Tibial nerve (tissue), 4 donors: ENCODE measurements at regions not wholly inside any gene's neighbourhood (a gene's known extent, or its start where the extent isn't known, plus 50 kb on each side); places are given as distances from the start of the nearest gene placed in this dataset.

Source experiments
- DNase-seq, 2 donors: peaks; one replicate each; pipeline ENCODE4 v3.0.0-alpha.2; 2019; ENCODE audit warnings: low spot score in 2 of 2
- H3K27ac ChIP-seq, 4 donors: fragments of 200-600 bp; sonication (generic) in 3 of 4; one replicate each; pipeline ENCODE4 v1.5.1; 2017 to 2019; ENCODE audit warnings: mild to moderate bottlenecking in 1 of 4
- H3K27me3 ChIP-seq, 2 donors: fragments of 200-600 bp; sonication (generic) in 1 of 2; one replicate each; pipeline versions ENCODE4 v1.5.1 to v1.6.0; 2017 to 2019
- H3K36me3 ChIP-seq, 3 donors: fragments of 200-600 bp; sonication (generic); one replicate each; pipeline ENCODE4 v1.5.1; 2018 to 2019
- H3K4me1 ChIP-seq, 4 donors: fragments of 200-600 bp; sonication (generic) in 3 of 4; one replicate each; pipeline ENCODE4 v1.5.1; 2017 to 2019
- H3K4me3 ChIP-seq, 4 donors: fragments of 200-600 bp; sonication (generic) in 3 of 4; one replicate each; pipeline ENCODE4 v1.5.1; 2017 to 2019; ENCODE audit warnings: mild to moderate bottlenecking in 1 of 4, moderate library complexity in 1 of 4
- H3K9me3 ChIP-seq, 4 donors: fragments of 200-600 bp; sonication (generic) in 3 of 4; one replicate each; pipeline ENCODE4 v1.5.1; 2017 to 2019
- EP300 ChIP-seq, 2 donors: sonication (generic); formaldehyde crosslinking; IDR thresholded peaks; one replicate each; pipeline ENCODE4 v1.6.1; 2017; ENCODE audit warnings: antibody characterized with exemption in 2 of 2, mild to moderate bottlenecking in 1 of 2
- POLR2A ChIP-seq, 2 donors: fragments of 450-650 bp; IDR thresholded peaks; one replicate each; pipeline ENCODE4 v1.6.1; 2017; ENCODE audit warnings: antibody characterized with exemption in 2 of 2, mild to moderate bottlenecking in 2 of 2, moderate library complexity in 2 of 2
- WGBS, 2 donors: methylation state at CpG; one replicate each; pipeline ENCODE4 v1.1.5; 2018; 5-methylcytosine and 5-hydroxymethylcytosine counted together
- TF ChIP-seq, protein P1 (sequence below), 5 experiments: fragments of 200-600 bp in 3 of 5; fragments of 450-650 bp in 2 of 5; sonication (generic) in 3 of 5; IDR thresholded peaks; one replicate each; pipeline ENCODE4 v1.5.1; 2016 to 2019; ENCODE audit warnings: antibody characterized with exemption in 5 of 5, mild to moderate bottlenecking in 3 of 5, moderate library complexity in 2 of 5

DNA sequence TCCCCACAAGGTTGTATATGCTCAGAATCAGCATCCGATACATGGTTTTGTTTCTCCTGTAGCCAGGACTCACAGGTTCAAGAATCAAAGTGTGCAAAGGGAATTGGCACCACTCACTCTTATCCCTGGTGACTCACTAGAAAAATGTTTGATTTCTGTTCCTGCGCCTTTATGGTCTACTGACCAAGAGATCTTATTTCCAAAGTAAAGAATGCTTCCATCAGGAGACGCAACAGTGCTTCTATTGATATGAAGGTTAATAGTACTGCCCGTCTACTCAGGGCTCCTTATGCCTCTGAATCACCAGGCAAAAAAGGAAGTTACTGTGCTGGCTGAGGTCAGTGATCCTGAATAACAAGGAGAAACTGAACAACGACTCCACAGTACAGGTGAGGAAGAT lies 1392.0 kb upstream of the PRMT6 start:
- WGBS, 2 donors, result 51 to 59% methylated on average over 5 of the region's 5 CpGs
- TF ChIP-seq POLR2A (IDR thresholded peaks at IDR 0.05) (no peak), EP300 (IDR thresholded peaks at IDR 0.05) (no peak)
- TF ChIP-seq, protein P1, sequence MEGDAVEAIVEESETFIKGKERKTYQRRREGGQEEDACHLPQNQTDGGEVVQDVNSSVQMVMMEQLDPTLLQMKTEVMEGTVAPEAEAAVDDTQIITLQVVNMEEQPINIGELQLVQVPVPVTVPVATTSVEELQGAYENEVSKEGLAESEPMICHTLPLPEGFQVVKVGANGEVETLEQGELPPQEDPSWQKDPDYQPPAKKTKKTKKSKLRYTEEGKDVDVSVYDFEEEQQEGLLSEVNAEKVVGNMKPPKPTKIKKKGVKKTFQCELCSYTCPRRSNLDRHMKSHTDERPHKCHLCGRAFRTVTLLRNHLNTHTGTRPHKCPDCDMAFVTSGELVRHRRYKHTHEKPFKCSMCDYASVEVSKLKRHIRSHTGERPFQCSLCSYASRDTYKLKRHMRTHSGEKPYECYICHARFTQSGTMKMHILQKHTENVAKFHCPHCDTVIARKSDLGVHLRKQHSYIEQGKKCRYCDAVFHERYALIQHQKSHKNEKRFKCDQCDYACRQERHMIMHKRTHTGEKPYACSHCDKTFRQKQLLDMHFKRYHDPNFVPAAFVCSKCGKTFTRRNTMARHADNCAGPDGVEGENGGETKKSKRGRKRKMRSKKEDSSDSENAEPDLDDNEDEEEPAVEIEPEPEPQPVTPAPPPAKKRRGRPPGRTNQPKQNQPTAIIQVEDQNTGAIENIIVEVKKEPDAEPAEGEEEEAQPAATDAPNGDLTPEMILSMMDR (IDR thresholded peaks at IDR 0.05), result no peak

DNA sequence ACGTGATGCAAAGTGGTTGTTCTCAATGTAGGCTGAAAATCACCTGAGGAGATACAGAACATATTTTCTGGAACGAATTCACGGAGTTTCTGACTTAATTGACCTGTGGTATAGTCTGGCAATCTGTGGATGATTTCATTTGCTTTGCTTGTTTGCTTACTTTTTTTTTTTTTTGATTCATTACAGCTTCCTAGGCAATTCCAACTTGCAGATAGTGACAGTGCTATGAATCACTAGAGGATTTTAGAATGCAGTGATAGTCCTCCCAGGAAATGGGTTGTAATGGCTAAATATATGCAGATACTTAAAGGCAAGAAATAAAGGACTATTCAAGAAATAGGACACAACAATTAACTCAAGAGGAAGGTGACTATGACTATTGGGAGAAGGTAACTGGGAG lies 1378.1 kb upstream of the PRMT6 start:
- no peak for DNase-seq
- no peaks in the 10 kb centered on the region for H3K36me3 ChIP-seq
- WGBS, 2 donors, result 65 to 67% methylated on average over 3 of the region's 3 CpGs
- no peaks in the 10 kb centered on the region for H3K4me1 ChIP-seq
- no peaks in the 10 kb centered on the region for H3K9me3 ChIP-seq
- TF ChIP-seq EP300 (IDR thresholded peaks at IDR 0.05), result no peak
- TF ChIP-seq, protein P1 (IDR thresholded peaks at IDR 0.05), result no peak
- no peak for TF ChIP-seq POLR2A (IDR thresholded peaks at IDR 0.05)
- H3K27me3 ChIP-seq, result no peaks in the 10 kb centered on the region
- H3K4me3 ChIP-seq, result no peak overlapping the region
- no peak overlapping the region for H3K27ac ChIP-seq

More for the DNA sequence above, 1392.0 kb upstream of the PRMT6 start:
- no peak for DNase-seq
- Histone ChIP-seq H3K9me3 (no peaks in the 10 kb centered on the region), H3K27ac (no peak overlapping the region), H3K4me1 (no peaks in the 10 kb centered on the region), H3K4me3 (no peak overlapping the region), H3K27me3 (no peaks in the 10 kb centered on the region), H3K36me3 (no peaks in the 10 kb centered on the region)

DNA sequence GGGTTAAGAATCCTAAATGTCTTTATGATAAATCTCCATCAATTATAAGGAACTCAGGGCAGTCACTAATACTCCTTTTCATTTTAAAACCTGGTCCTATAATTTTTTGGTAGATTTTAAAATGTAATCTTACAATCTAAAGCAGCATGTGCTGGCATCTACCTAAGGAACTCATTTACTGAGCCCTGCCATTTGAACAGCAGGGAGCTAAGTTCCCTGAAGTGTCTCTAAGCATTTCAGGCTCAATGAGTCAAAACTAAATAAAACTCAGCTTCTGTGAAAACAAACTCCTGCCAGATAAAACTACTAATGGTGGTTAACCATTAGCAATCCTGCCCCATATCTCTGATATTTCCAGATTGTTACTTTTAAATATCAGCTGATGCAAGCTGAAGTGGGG lies 1371.8 kb upstream of the PRMT6 start:
- Histone ChIP-seq H3K27me3 (no peaks in the 10 kb centered on the region), H3K36me3 (no peaks in the 10 kb centered on the region), H3K27ac (no peak overlapping the region), H3K9me3 (no peaks in the 10 kb centered on the region), H3K4me3 (no peak overlapping the region), H3K4me1 (no peaks in the 10 kb centered on the region)
- DNase-seq, result no peak
- TF ChIP-seq, protein P1 (IDR thresholded peaks at IDR 0.05), result no peak
- TF ChIP-seq POLR2A (IDR thresholded peaks at IDR 0.05) (no peak), EP300 (IDR thresholded peaks at IDR 0.05) (no peak)

DNA sequence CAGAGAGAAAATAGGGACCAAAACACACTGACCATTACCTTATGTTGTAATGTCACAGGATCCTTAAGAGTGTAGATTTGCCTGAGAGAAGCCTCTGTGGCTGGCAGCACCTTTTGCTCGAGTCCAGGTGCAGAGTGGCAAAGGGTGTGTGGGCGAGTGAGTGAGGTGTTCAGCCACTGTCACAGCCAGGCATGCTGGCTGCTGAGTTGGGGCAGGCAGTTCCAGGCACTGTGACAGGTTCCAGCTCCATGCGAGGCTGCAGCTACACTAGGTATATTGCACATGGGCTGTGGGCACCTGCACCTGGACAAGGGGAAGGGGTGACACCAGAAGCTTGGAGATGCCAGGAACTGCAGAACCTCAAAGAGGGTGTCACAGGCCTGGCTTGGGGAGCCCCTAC lies 1370.4 kb upstream of the PRMT6 start:
- H3K4me1 ChIP-seq, result no peaks in the 10 kb centered on the region
- H3K4me3 ChIP-seq, result no peak overlapping the region
- no peak for DNase-seq
- WGBS, 2 donors, result 70 to 74% methylated on average over 3 of the region's 3 CpGs
- H3K36me3 ChIP-seq, result no peaks in the 10 kb centered on the region
- TF ChIP-seq POLR2A (IDR thresholded peaks at IDR 0.05), result no peak
- TF ChIP-seq EP300 (IDR thresholded peaks at IDR 0.05), result no peak
- TF ChIP-seq, protein P1 (IDR thresholded peaks at IDR 0.05), result no peak
- H3K27ac ChIP-seq, result no peak overlapping the region
- no peaks in the 10 kb centered on the region for H3K9me3 ChIP-seq
- no peaks in the 10 kb centered on the region for H3K27me3 ChIP-seq

DNA sequence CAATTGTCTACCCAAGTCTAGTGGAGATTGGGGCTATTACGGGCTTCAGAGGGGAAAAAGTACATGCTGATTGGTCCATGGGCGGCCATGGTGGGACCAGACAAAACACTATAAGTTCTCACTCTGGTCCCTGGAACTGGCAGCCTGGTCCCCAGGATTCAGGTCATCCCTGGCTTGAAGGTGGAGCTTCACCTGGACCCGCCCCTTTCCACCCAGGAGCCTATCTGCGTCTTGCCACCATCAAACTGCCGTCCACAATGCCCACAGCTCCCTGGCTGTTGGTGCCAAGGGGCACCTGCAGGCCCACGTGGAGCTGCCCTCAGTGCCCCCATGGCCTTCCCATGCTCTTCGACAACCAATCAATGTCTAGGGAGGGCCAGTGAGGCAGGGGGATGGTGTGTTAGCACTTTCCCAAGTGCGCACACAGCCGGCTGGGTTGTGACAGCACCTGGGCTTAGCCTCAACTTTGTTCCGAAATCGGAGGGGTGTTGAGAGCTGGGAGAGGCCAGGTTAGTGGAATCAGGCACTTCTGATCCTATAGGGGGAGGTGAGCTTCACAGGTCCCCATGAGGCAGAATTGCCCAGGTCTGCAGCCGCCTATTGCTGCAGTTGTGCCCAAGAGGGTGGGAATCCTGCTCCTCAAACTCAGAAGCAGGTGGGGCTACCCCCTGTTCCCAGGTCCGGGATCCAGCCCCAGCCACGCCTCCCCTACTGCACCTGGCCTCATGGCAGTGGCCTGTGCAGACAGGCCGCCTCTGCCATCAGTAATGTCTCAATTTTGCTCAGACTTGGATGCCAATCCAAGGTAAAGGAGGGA lies 1369.4 kb upstream of the PRMT6 start:
- no peak for TF ChIP-seq POLR2A (IDR thresholded peaks at IDR 0.05)
- TF ChIP-seq, protein P1 (IDR thresholded peaks at IDR 0.05), result no peak
- TF ChIP-seq EP300 (IDR thresholded peaks at IDR 0.05), result no peak
- no peak overlapping the region for H3K27ac ChIP-seq
- no peaks in the 10 kb centered on the region for H3K36me3 ChIP-seq
- 87 to 88% methylated on average over 15 of the region's 15 CpGs for WGBS, 2 donors
- no peaks in the 10 kb centered on the region for H3K9me3 ChIP-seq
- no peaks in the 10 kb centered on the region for H3K27me3 ChIP-seq
- no peaks in the 10 kb centered on the region for H3K4me1 ChIP-seq
- no peak overlapping the region for H3K4me3 ChIP-seq
- DNase-seq, result no peak
